HG02610 (cell line): ENCODE measurements at regions not wholly inside any gene's neighbourhood (a gene's known extent, or its start where the extent isn't known, plus 50 kb on each side); places are given as distances from the start of the nearest gene placed in this dataset.

Experiments
- ATAC-seq: cut with Tn5 transposase; IDR thresholded peaks from one replicate; pipeline ENCODE4 v1.9.1; 2021; ENCODE audit warnings: mild to moderate bottlenecking, moderate library complexity; ENCODE audit not compliant: unreplicated experiment

DNA sequence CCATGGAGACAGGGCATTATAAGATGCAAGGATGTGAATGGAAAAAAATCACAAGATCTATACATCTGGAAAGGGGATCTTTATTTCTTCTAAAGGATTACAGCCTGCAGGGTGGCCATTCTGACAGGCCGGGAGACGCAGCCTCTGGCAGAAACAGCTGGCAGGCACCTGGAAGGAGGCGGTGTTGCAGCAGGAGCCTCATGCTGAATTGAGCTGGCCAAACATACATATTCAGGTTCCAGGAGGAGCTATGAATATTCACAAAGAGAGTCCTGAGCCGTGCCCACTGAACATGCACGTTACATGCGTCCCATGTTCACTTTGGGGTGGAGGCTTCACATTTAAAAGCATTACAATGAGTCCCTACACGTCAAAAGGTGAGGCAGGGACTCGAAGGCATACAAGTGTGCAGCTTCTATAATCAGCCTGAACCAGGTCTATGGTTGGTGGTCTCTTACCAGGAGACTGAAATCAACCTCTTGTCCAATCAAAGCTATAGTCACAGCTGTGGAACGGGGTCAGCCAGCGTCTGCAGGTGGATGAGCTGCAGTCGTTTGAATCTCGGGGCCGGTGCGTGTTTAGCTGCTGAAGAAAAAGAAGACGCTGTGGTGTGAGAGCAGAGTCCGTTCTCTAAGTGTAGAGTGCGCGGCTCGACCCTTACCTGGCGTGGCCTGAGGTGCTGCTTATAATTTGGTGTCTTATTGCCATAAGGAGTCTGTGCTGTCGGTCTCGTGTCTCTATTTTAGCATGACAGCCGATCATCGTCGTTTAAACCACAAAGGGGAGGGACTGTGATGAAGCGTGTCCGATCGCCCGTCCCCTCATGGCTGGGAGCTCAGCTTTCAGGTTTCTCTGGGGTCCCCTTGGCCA, 183.0 kb downstream of the ETS2 start:
- no peak for ATAC-seq

GRCh38 chr21:38987633-38988508, 182.1 kb downstream of the ETS2 start:
- ATAC-seq, result no peak

DNA sequence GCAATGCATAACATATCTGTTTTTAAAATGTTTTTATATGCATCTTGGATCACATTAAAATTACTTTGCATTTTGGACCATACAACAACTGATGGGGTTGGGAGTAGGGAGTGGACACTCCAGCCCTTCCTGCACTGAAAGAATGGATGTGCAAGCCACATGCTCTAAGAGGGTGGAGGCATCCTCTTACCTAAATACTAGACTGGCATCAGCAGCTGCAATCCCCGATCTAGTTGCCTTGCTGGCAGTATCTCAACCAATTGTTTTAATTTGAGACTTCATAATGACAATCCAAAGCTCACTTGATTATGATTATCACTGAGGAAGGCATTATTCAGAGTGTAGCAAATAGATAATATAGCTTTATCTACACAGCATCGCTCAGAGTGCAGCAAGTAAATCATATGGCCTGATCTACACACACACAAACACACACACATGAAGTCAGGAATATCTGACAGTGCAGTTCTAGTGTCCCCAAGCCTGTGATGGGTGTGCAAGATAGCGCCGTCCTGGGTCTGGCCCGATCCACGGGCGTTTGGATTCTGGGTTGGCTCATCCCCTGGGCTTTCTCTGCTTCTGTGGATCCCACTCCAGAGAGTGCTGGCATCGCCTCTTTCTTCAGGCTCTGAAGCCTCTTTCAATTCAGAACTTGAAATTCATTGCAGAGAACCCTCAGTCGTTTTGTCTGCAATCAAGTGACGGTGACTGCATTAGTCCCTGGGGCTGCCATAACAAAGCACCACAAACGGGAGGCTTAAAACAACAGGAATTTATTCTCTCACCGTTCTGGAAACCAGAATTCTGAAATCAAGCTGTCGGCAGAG, 181.3 kb downstream of the ETS2 start:
- ATAC-seq, result no peak

DNA sequence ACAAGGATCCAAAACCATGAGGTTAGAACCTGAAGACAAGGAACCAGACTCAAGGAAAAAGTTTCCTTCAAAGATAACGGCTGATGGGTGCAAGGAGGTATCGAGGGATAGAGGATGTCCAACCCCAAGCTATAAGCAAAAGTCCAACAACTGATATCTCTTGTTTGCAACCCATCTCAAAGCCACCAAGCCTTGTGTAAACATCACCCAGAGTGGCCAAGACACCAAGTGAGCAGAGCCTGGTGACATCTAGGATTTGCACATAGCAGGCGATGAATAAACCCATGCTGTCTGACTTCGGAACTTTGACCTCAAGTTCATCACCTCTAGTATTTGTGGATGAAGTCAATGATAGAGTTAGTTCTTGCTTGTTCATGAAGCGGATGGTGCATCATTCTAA, 180.7 kb downstream of the ETS2 start:
- ATAC-seq, result no peak

GRCh38 chr21:38985568-38986378, 180.0 kb downstream of the ETS2 start:
- no peak for ATAC-seq

- no peak for ATAC-seq
Measured at GRCh38 chr21:38984982-38985567, 179.3 kb downstream of the ETS2 start.

DNA sequence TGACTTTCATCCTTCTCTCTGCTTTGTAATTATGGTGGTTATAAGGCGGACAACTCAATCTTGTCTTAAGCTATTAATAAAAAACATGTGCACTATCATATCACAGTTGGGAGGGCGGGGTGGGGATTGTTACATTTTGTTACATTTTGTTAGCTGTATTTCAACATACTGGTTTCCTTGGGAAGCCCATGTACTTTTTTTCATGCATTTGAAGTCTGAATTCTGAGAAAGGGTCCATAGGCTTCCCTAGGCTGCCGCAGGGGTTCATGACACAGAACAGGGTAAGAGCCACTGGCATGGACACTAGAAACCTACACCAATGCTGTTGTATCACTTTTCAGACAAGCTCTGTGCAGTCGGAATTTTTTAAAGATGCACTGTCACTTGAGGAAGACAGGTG, 178.8 kb downstream of the ETS2 start:
- ATAC-seq, result no peak

- no peak for ATAC-seq
Measured at GRCh38 chr21:38983560-38983959, 177.8 kb downstream of the ETS2 start.

- ATAC-seq, result no peak
Measured at GRCh38 chr21:38982804-38983203, 177.1 kb downstream of the ETS2 start.

DNA sequence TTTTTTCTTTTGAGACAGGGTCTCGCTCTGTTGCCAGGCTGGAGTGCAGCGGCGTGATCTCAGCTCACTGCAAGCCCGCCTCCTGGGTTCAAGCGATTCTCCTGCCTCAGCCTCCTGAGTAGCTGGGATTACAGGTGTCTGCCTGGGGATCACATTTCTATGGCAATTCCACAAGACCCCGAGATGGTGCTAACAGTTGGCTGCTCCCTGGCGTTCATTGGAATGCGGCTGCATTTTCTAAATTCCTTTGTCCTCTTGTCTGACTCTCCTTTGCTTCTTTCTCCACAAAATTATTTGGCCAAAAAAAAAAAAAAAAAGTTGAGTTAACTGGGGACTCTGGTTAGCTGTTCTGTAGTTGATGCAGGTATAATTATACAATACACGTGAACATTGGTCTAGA, 176.4 kb downstream of the ETS2 start:
- no peak for ATAC-seq

GRCh38 chr21:38980416-38981313, 174.9 kb downstream of the ETS2 start:
- no peak for ATAC-seq

DNA sequence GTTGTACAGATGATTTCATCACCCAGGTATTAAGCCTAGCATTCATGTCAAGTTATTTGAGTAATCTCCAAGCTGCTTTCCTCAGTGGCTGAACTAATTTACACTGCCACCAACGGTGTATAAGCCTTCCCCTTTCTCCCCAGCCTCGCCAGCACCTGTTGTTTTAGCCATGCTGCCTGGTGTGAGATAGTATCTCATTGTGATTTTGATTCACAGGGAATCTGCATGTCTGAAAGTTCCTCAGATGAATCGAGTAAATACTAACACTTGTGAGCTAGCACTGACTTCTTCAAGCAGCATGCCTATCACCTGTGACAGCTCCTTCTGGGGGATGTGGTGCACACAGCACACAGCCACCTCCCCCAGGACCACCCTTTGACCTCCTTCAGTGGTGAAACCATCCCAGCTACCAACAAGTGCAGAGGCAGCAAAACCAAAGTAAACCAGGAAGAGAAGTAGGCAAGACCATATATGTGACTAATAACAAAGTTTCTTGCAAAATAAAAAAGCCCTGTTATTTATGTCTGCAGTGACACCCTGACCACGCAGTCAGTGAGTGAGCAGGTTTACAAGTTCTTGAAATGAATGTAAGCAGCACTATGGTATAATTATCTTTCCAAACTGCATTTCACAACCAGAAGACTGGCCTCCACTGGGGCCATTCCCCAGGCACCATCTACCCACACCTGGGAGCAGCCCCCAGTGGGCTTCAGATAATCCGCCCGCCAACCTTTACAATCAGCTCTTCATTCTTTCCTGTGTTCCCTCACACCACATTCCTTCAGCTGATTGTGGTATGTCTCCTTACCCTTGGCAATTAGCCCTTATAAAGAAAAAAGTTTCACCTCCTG, 173.8 kb downstream of the ETS2 start:
- no peak for ATAC-seq

GRCh38 chr21:38976900-38977299, 171.2 kb downstream of the ETS2 start:
- ATAC-seq, result no peak

DNA sequence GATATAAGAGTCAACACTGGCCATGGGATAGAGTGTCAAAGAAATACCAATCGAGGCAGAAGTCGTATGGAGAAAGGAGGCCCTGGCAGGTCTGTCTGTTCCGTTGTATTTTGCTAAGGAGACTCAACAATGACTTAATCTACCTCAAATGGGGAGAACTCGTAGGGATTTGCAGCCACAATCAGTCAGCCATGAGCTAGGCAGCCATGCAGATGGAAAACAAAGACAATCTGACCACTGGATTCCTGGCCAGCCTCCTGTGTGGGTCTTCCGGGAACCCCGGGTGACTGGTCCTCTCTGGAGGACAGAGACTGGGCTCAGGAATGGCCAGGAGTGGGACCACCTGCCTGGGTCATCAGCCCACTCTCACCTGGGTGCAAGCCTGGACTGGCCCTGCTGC, 167.8 kb downstream of the ETS2 start:
- no peak for ATAC-seq

DNA sequence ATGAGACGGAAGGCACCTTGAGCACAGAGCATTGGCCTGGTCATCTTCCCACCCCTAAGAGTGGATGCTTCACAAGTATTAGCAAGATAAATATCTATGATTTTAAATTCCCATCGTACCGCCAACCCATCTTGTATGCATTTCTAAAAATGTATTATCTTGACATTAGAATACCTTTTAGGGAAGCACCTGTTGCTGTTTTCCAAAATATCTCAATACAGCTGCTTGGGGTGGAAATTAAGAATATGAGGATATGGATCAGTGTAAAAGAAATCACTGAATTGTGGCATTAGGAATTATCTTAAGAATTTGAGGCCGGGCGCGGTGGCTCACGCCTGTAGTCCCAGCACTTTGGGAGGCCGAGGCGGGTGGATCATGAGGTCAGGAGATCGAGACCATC, 166.3 kb downstream of the ETS2 start:
- no peak for ATAC-seq

DNA sequence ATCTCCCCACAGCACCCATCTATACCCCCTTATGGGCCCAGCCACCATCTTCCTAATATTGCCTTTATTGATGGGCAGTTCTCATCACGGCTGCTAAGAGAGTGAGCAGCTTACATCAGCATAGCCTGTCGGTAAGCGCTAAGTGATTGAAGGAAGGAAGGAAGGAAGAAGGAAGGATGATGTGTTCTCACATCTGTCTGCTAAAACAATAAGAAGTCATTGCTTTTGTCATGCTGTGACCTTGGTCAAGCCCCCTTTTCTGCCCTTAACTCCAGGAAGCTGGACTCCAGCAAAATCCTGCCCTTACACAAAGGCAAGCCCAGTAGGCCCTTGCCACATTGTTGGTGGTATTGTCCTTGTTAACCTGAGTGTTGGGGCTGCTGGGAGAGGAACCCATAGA, 165.0 kb downstream of the ETS2 start:
- ATAC-seq, result no peak

DNA sequence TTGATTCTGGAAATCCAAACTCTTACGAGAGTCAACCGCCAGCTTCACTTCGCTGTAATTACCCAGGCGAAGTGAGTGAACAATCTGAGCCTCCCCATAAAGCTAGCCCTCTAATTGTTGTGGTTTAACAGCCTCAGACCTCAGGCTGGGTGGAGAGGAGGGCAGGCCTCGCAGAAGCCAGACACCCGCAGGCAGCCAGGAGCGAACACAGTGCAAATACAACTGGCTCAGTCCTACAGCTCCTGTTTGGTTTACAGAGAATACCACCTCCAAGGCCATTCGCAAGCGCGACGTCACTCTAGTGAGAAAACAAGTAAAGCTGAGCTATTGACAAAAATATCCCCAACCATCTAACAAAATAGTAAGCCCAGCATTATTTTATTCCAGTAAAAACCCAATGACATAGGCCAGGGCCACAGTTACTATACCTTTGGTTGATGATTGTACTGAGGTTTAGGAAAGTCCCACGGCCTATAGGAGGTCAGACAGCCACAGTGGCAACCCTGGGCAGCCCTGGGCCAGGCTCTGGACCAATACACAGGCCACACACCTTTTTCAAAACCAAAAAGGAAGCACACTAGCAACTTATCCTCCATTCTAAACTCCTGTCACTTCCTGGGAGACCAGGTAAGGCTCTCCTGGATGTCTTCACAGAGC, 163.3 kb downstream of the ETS2 start:
- ATAC-seq, result no peak
